ENCODE measurements at regions not wholly inside any gene's neighbourhood (a gene's known extent, or its start where the extent isn't known, plus 50 kb on each side); places are given as distances from the start of the nearest gene placed in this dataset.

GRCh38 chr22:23389271-23390071 lies 190.6 kb downstream of the IGLL1 start:
- H3K4me1 ChIP-seq (replicated peaks in 1 of 2; ENCODE audit: control insufficient read depth in 2 of 2, insufficient read depth in 2 of 2, low read length in 2 of 2) = peaks cover 0 to 27% of the 10 kb centered on the region in 2 experiments; a peak in 1 of 5 replicates
- intact Hi-C loops (cut with micrococcal nuclease) = loop anchor here (5.0 kb wide), 2 partner anchors 148 to 212 kb away; no protein-coding TSS in a partner anchor
- no peaks in the 10 kb centered on the region for H3K9me1 ChIP-seq (ENCODE audit: control insufficient read depth, insufficient read depth, low read length)
- no TSS peak for BruUV-seq (replicated peaks)
- TF ChIP-seq ZNF76 (CRISPR knock-in tag; IDR thresholded peaks at IDR 0.05; ENCODE audit: borderline replicate concordance) = no peak
- TF ChIP-seq FOXJ3 (CRISPR knock-in tag; IDR thresholded peaks at IDR 0.05) = no peak
- TF ChIP-seq MED1 (CRISPR knock-in tag; IDR thresholded peaks at IDR 0.05; ENCODE audit: borderline replicate concordance) = no peak
- TF ChIP-seq VEZF1 (CRISPR knock-in tag; IDR thresholded peaks at IDR 0.05) = no peak
- no peak for TF ChIP-seq ZNF77 (CRISPR knock-in tag; IDR thresholded peaks at IDR 0.05)
- TF ChIP-seq PATZ1 (CRISPR knock-in tag; IDR thresholded peaks at IDR 0.05; ENCODE audit: borderline replicate concordance) = no peak
- TF ChIP-seq TCFL5 (CRISPR knock-in tag; conservative IDR thresholded peaks at IDR 0.05) = no peak
- TF ChIP-seq ZNF696 (CRISPR knock-in tag; conservative IDR thresholded peaks at IDR 0.05) = no peak
- no peak for TF ChIP-seq DLX4 (CRISPR knock-in tag; IDR thresholded peaks at IDR 0.05)
- no peak for TF ChIP-seq RCOR1 (IDR thresholded peaks at IDR 0.05; ENCODE audit: borderline replicate concordance in 1 of 2, low read depth in 2 of 2, low read length in 2 of 2)
- no peak for TF ChIP-seq ZNF239 (CRISPR knock-in tag; IDR thresholded peaks at IDR 0.05)
- CTCF ChIA-PET (ENCODE audit: low intra/inter-chr PET ratio) = no interaction called here
- no peak overlapping the region for H3K4me2 ChIP-seq (ENCODE audit: insufficient read depth, low read length)
- no peak for ATAC-seq
- H3K9ac ChIP-seq (ENCODE audit: insufficient read depth in 1 of 2, low read depth in 2 of 2, low read length in 2 of 2) = no peak overlapping the region
- no peak for DNase-seq (ENCODE audit: extremely low read depth in 1 of 4, low spot score in 3 of 4)
- FAIRE-seq = no peak
- no peak overlapping the region for H2AFZ ChIP-seq (ENCODE audit: low read depth, low read length)
- no peaks in the 10 kb centered on the region for H3K79me2 ChIP-seq (ENCODE audit: control insufficient read depth, insufficient read depth, low read length)
- H4K20me1 ChIP-seq (replicated peaks; ENCODE audit: control insufficient read depth, insufficient read depth, low read length) = 0 out of 2 replicates have a peak, but pooled peaks cover 7% of the 10 kb centered on the region
- H3K9me3 ChIP-seq (replicated peaks; ENCODE audit: control insufficient read depth, insufficient read depth, low read depth, low read length) = no peaks in the 10 kb centered on the region
- 7% methylated on average over 6 of the region's 21 CpGs for WGBS (ENCODE audit: insufficient coverage, low coverage, missing lambda C conversion rate)
- in situ Hi-C loops (cut with MboI) = loop anchor here (10.0 to 25.0 kb wide), 2 partner anchors 85 to 427 kb away; no protein-coding TSS in a partner anchor
- no peak overlapping the region for H3K27ac ChIP-seq (ENCODE audit: extremely low read depth, low read depth, low read length)
- H3K36me3 ChIP-seq (ENCODE audit: control insufficient read depth, insufficient read depth, low read length) = no peaks in the 10 kb centered on the region
- no peak overlapping the region for H3K4me3 ChIP-seq
- H3K27me3 ChIP-seq (ENCODE audit: control insufficient read depth in 2 of 2, insufficient read depth in 2 of 2, low read length in 2 of 2) = no peaks in the 10 kb centered on the region
- POLR2A ChIA-PET = no interaction called here

Measured in K562 (cell line).